HUES48 (cell line): ENCODE measurements at regions not wholly inside any gene's neighbourhood (a gene's known extent, or its start where the extent isn't known, plus 50 kb on each side); places are given as distances from the start of the nearest gene placed in this dataset.
A peak's percentile ranks its signal among the peaks of the same experiment; 100 is the strongest.

Experiments
- H3K27ac ChIP-seq: one replicate; pipeline ENCODE4 v1.7.0; 2013; ENCODE audit warnings: low read depth, low read length, inconsistent platforms
- H3K27me3 ChIP-seq: 2 replicates; pipeline ENCODE4 v1.6.1; 2013; ENCODE audit warnings: mild to moderate bottlenecking, low read length; ENCODE audit not compliant: control insufficient read depth, insufficient read depth
- H3K36me3 ChIP-seq: 2 replicates; pipeline ENCODE4 v1.6.1; 2013; ENCODE audit warnings: low read length; ENCODE audit not compliant: control insufficient read depth, insufficient read depth
- H3K4me1 ChIP-seq: 2 replicates; pipeline ENCODE4 v1.6.1; 2013; ENCODE audit warnings: mild to moderate bottlenecking, low read length; ENCODE audit not compliant: control insufficient read depth, insufficient read depth
- H3K4me3 ChIP-seq: 2 replicates; pipeline ENCODE4 v1.5.1; 2013; ENCODE audit warnings: mild to moderate bottlenecking, low read depth, low read length
- H3K9ac ChIP-seq: 2 replicates; pipeline ENCODE4 v1.6.1; 2013; ENCODE audit warnings: mild to moderate bottlenecking, low read depth, low read length, moderate library complexity
- H3K9me3 ChIP-seq: 2 replicates; pipeline ENCODE4 v1.6.1; 2013; ENCODE audit warnings: low read length; ENCODE audit not compliant: control insufficient read depth, insufficient read depth

GRCh38 chr2:5913711-5914395, 221.7 kb downstream of the SOX11 start:
- Histone ChIP-seq H3K36me3 (no peaks in the 10 kb centered on the region), H3K4me3 (no peak overlapping the region), H3K9ac (no peak overlapping the region), H3K4me1 (peaks cover 24% of the 10 kb centered on the region), H3K9me3 (peaks cover 8% of the 10 kb centered on the region; the same call in 1 of the 2 replicates), H3K27ac (peak overlapping the region; percentile 16), H3K27me3 (peaks cover 65% of the 10 kb centered on the region)

- no peak overlapping the region for H3K9ac ChIP-seq
- H3K36me3 ChIP-seq = no peaks in the 10 kb centered on the region
- peaks cover 54% of the 10 kb centered on the region for H3K27me3 ChIP-seq
- H3K9me3 ChIP-seq = peaks cover 8% of the 10 kb centered on the region; the same call in 1 of the 2 replicates
- H3K27ac ChIP-seq = peak overlapping the region; percentile 25
- H3K4me1 ChIP-seq = peaks cover 24% of the 10 kb centered on the region
- no peak overlapping the region for H3K4me3 ChIP-seq
These were observed 222.8 kb downstream of the SOX11 start for GRCh38 chr2:5914811-5915611.

GRCh38 chr2:5915881-5916310, 223.7 kb downstream of the SOX11 start:
- Histone ChIP-seq H3K9ac (no peak overlapping the region), H3K36me3 (no peaks in the 10 kb centered on the region), H3K4me1 (peaks cover 24% of the 10 kb centered on the region), H3K9me3 (peaks cover 8% of the 10 kb centered on the region; the same call in 1 of the 2 replicates), H3K4me3 (no peak overlapping the region), H3K27me3 (peaks cover 45% of the 10 kb centered on the region), H3K27ac (peak overlapping the region; percentile 25)

GRCh38 chr2:5921081-5921642, 229.0 kb downstream of the SOX11 start:
- 0 out of 2 replicates have a peak, but pooled peaks cover 3% of the 10 kb centered on the region for H3K27me3 ChIP-seq
- H3K36me3 ChIP-seq = no peaks in the 10 kb centered on the region
- no peak overlapping the region for H3K27ac ChIP-seq
- no peaks in the 10 kb centered on the region for H3K4me1 ChIP-seq
- peaks cover 8% of the 10 kb centered on the region; the same call in 1 of the 2 replicates for H3K9me3 ChIP-seq
- no peak overlapping the region for H3K4me3 ChIP-seq
- no peak overlapping the region for H3K9ac ChIP-seq

- H3K4me1 ChIP-seq = peaks cover 7% of the 10 kb centered on the region; the same call in 1 of the 2 replicates
- H3K36me3 ChIP-seq = no peaks in the 10 kb centered on the region
- H3K9ac ChIP-seq = no peak overlapping the region
- H3K27me3 ChIP-seq = no peaks in the 10 kb centered on the region
- H3K27ac ChIP-seq = no peak overlapping the region
- H3K9me3 ChIP-seq = no peaks in the 10 kb centered on the region
- no peak overlapping the region for H3K4me3 ChIP-seq
These were observed 232.1 kb downstream of the SOX11 start for GRCh38 chr2:5923957-5924945.

- Histone ChIP-seq H3K27me3 (no peaks in the 10 kb centered on the region), H3K36me3 (no peaks in the 10 kb centered on the region), H3K9me3 (no peaks in the 10 kb centered on the region), H3K4me1 (peaks cover 7% of the 10 kb centered on the region; the same call in 1 of the 2 replicates), H3K27ac (no peak overlapping the region), H3K4me3 (no peak overlapping the region), H3K9ac (no peak overlapping the region)
These were observed 233.4 kb downstream of the SOX11 start for GRCh38 chr2:5925604-5926003.

GRCh38 chr2:5926871-5927512, 234.8 kb downstream of the SOX11 start:
- Histone ChIP-seq H3K4me1 (peaks cover 7% of the 10 kb centered on the region; the same call in 1 of the 2 replicates), H3K9me3 (no peaks in the 10 kb centered on the region), H3K27me3 (no peaks in the 10 kb centered on the region), H3K4me3 (no peak overlapping the region), H3K36me3 (no peaks in the 10 kb centered on the region), H3K9ac (no peak overlapping the region), H3K27ac (no peak overlapping the region)

GRCh38 chr2:5932556-5933469, 240.6 kb downstream of the SOX11 start:
- no peaks in the 10 kb centered on the region for H3K9me3 ChIP-seq
- H3K36me3 ChIP-seq = no peaks in the 10 kb centered on the region
- no peak overlapping the region for H3K4me3 ChIP-seq
- no peak overlapping the region for H3K27ac ChIP-seq
- peaks cover 4% of the 10 kb centered on the region; the same call in 1 of the 2 replicates for H3K4me1 ChIP-seq
- H3K27me3 ChIP-seq = no peaks in the 10 kb centered on the region
- no peak overlapping the region for H3K9ac ChIP-seq

GRCh38 chr2:5933669-5934068, 241.5 kb downstream of the SOX11 start:
- Histone ChIP-seq H3K9me3 (no peaks in the 10 kb centered on the region), H3K9ac (no peak overlapping the region), H3K4me1 (peaks cover 12% of the 10 kb centered on the region), H3K36me3 (no peaks in the 10 kb centered on the region), H3K27me3 (no peaks in the 10 kb centered on the region), H3K27ac (no peak overlapping the region), H3K4me3 (no peak overlapping the region)
